Rectal smooth muscle tissue (tissue), 1 donor: ENCODE measurements at regions not wholly inside any gene's neighbourhood (a gene's known extent, or its start where the extent isn't known, plus 50 kb on each side); places are given as distances from the start of the nearest gene placed in this dataset.

Experiments
- H3K27ac ChIP-seq: one replicate; pipeline ENCODE4 v1.7.0; 2013; ENCODE audit warnings: low read depth, low read length, inconsistent platforms
- H3K27me3 ChIP-seq: one replicate; pipeline ENCODE4 v1.7.0; 2013; ENCODE audit warnings: low read length; ENCODE audit not compliant: control insufficient read depth, insufficient read depth
- H3K36me3 ChIP-seq: one replicate; pipeline ENCODE4 v1.7.0; 2013; ENCODE audit warnings: low read length; ENCODE audit not compliant: control insufficient read depth, insufficient read depth
- H3K4me1 ChIP-seq: one replicate; pipeline ENCODE4 v1.7.0; 2013; ENCODE audit warnings: low read length; ENCODE audit not compliant: control insufficient read depth, insufficient read depth
- H3K4me3 ChIP-seq: one replicate; pipeline ENCODE4 v1.7.0; 2013; ENCODE audit warnings: low read length
- H3K9ac ChIP-seq: one replicate; pipeline ENCODE4 v1.7.0; 2013; ENCODE audit warnings: low read length

GRCh38 chr6:6801635-6802218, 213.2 kb downstream of the LY86 start:
- H3K27ac ChIP-seq = no peak overlapping the region
- no peaks in the 10 kb centered on the region for H3K36me3 ChIP-seq
- no peaks in the 10 kb centered on the region for H3K27me3 ChIP-seq
- H3K4me1 ChIP-seq = no peaks in the 10 kb centered on the region
- H3K9ac ChIP-seq = no peak overlapping the region
- no peak overlapping the region for H3K4me3 ChIP-seq

DNA sequence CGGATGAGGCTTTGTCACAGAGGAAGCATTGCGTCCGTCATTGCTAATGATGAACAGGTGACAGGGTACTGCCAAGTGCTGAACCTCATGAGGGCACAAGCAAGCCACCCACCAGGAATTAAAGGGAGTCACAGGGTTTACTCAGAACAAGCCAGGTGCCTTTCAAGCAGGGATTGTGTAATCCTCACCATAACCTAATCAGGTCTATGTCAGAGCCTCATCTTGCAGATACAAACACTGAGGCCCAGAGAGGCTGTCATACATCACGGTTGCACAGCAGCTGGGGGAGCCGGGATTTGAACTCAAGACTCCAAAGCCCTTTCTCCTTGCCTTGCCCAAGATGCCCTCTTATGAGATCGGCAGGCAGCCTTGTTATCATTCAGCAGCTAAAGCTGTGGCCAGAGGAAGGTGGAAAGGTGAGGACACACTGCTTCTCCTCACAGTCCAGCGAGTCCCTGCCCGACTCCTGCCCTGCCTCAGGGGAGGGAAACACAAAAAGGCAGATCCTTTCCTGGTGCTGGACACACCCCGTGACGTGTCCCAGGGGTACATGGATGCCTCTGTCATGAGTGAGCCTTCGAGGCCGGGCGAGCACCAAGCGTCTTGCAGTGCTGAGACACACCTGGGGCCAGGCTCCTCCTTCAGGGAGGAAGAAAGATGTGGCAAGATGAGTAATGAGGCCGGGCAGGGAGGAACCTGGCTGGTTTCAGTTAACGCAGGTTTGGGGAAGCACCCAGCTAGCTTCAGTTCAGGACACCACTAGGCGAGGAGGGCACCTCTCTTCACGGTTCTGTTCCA, 214.9 kb downstream of the LY86 start:
- Histone ChIP-seq H3K27ac (no peak overlapping the region), H3K27me3 (no peaks in the 10 kb centered on the region), H3K4me3 (no peak overlapping the region), H3K4me1 (no peaks in the 10 kb centered on the region), H3K9ac (no peak overlapping the region), H3K36me3 (no peaks in the 10 kb centered on the region)

GRCh38 chr6:6804843-6805615, 216.5 kb downstream of the LY86 start:
- H3K27ac ChIP-seq = no peak overlapping the region
- no peaks in the 10 kb centered on the region for H3K36me3 ChIP-seq
- no peaks in the 10 kb centered on the region for H3K4me1 ChIP-seq
- H3K27me3 ChIP-seq = no peaks in the 10 kb centered on the region
- H3K9ac ChIP-seq = no peak overlapping the region
- H3K4me3 ChIP-seq = no peak overlapping the region

DNA sequence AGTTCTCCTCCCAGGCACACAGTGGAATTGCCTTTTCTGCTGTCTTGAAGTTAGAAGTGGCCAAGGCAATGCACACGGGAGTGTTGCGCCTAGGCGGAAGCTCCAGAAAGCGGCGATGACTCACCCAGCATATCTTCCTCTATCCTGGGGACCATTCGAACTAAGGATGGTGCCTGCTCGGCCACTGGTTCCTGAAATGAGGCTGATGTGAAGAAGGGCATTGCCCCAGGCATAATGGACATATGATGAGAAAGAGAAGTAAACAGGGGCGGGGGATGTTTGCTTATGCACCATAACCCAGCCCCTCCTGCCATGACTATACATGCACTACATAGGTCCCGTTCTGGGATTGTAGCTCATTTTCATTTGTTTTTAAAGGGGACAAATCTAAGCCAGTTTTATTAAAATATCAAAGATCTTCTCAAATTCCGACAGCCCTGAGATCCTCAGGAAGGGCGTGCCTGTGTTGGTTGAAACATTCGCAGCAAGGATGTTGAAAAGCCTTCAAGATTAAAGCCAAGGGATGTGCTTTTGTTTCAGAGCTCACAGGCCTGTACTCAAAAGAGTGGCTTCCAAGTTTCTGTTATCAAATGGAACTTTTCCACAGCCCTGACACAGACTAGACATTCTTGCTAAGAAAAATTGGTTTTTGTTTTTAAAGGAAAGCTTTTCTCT, 218.5 kb downstream of the LY86 start:
- H3K36me3 ChIP-seq = no peaks in the 10 kb centered on the region
- no peak overlapping the region for H3K9ac ChIP-seq
- H3K27ac ChIP-seq = no peak overlapping the region
- no peaks in the 10 kb centered on the region for H3K4me1 ChIP-seq
- no peaks in the 10 kb centered on the region for H3K27me3 ChIP-seq
- no peak overlapping the region for H3K4me3 ChIP-seq

- no peaks in the 10 kb centered on the region for H3K36me3 ChIP-seq
- no peaks in the 10 kb centered on the region for H3K4me1 ChIP-seq
- H3K4me3 ChIP-seq = no peak overlapping the region
- H3K27ac ChIP-seq = no peak overlapping the region
- no peak overlapping the region for H3K9ac ChIP-seq
- no peaks in the 10 kb centered on the region for H3K27me3 ChIP-seq
Measured at GRCh38 chr6:6808343-6808742, 219.8 kb downstream of the LY86 start.

DNA sequence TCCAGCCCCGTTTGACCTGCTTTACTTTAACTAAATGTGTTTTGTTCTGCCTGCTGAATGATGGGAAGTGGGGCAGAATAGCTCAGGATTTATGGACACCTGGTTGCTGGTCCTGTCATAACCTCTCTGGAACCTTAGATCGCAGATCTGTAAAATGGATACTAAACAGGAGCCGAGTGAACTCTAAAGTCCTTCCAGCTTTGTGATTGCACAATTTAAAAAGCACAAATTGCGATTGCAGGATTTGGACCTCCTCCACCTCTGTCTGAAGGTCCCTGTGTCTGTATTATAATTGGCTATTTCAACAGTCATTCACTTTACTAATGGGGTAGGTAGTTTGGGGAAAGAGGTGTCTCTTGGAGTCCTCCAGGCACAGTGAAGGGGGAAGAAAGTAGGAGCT, 220.4 kb downstream of the LY86 start:
- Histone ChIP-seq H3K4me3 (no peak overlapping the region), H3K27me3 (no peaks in the 10 kb centered on the region), H3K4me1 (no peaks in the 10 kb centered on the region), H3K27ac (no peak overlapping the region), H3K9ac (no peak overlapping the region), H3K36me3 (no peaks in the 10 kb centered on the region)

DNA sequence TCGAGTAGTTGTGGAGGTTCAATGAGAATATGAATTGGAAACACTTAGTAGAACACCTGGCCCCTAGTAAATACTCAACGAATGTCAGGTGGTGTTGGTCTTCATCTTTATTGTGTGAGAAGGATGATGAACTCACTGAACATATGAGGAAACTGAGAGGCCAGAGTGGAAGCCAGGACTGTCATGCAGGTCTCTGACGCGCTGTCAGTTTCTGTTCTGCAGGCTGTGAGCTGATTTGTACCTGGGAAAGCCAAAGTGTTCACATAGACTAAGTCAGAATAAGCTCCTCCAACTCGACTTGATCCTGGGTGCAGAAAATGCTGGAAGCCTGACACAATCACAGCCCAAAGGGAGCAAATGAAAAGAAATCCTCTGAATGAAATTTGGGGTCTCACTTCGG, 222.2 kb downstream of the LY86 start:
- no peak overlapping the region for H3K9ac ChIP-seq
- peak overlapping the region; percentile 46 for H3K4me3 ChIP-seq
- no peak overlapping the region for H3K27ac ChIP-seq
- no peaks in the 10 kb centered on the region for H3K36me3 ChIP-seq
- H3K4me1 ChIP-seq = no peaks in the 10 kb centered on the region
- H3K27me3 ChIP-seq = no peaks in the 10 kb centered on the region

GRCh38 chr6:6811128-6812009, 222.8 kb downstream of the LY86 start:
- peak overlapping the region; percentile 46 for H3K4me3 ChIP-seq
- H3K27me3 ChIP-seq = no peaks in the 10 kb centered on the region
- no peaks in the 10 kb centered on the region for H3K4me1 ChIP-seq
- H3K36me3 ChIP-seq = no peaks in the 10 kb centered on the region
- H3K27ac ChIP-seq = no peak overlapping the region
- no peak overlapping the region for H3K9ac ChIP-seq

DNA sequence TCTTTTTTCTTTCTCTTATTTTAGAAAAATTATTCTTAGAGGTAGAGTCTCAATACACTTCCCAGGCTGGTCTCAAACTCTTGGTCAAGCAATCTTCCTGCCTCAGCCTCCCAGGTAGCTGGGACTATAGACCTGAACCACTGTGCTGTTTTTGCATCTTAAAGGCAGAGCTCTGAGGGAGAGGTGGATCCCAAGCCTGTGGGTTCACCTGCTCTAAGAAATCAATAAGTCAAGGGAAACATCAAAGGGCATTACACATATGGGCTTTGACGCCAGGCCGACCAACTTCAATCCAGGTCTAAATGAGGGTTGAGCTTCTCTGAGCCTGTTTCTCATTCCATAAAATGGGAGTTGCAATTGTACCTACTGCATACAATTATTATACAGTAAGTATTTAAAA, 223.9 kb downstream of the LY86 start:
- no peak overlapping the region for H3K4me3 ChIP-seq
- no peaks in the 10 kb centered on the region for H3K4me1 ChIP-seq
- H3K27ac ChIP-seq = no peak overlapping the region
- H3K9ac ChIP-seq = no peak overlapping the region
- no peaks in the 10 kb centered on the region for H3K27me3 ChIP-seq
- no peaks in the 10 kb centered on the region for H3K36me3 ChIP-seq

- H3K27ac ChIP-seq = no peak overlapping the region
- no peak overlapping the region for H3K9ac ChIP-seq
- no peaks in the 10 kb centered on the region for H3K4me1 ChIP-seq
- no peaks in the 10 kb centered on the region for H3K27me3 ChIP-seq
- no peak overlapping the region for H3K4me3 ChIP-seq
- H3K36me3 ChIP-seq = no peaks in the 10 kb centered on the region
Measured at GRCh38 chr6:6815732-6816131, 227.2 kb downstream of the LY86 start.

DNA sequence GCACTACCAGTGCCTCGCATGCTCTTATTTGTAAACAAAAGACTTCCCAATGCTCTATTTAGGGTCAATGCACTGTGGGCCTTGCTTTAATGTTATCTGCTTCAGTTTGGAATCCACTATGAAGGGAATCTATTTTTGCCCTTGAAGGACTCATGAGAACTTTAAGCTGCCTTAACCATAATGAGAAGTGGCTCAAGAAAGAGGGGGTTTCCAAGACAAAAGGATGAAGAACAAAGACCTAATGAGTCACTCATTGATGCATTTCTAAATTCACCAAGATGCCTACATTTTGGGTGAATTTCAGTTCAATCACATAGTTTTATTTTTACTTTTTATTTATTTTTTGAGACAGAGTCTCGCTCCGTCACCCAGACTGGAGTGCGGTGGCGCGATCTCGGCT, 228.2 kb downstream of the LY86 start:
- no peaks in the 10 kb centered on the region for H3K4me1 ChIP-seq
- no peak overlapping the region for H3K4me3 ChIP-seq
- H3K36me3 ChIP-seq = no peaks in the 10 kb centered on the region
- H3K27ac ChIP-seq = no peak overlapping the region
- no peaks in the 10 kb centered on the region for H3K27me3 ChIP-seq
- no peak overlapping the region for H3K9ac ChIP-seq
